HUES48 (cell line): ENCODE measurements at regions not wholly inside any gene's neighbourhood (a gene's known extent, or its start where the extent isn't known, plus 50 kb on each side); places are given as distances from the start of the nearest gene placed in this dataset.

Experiments
- H3K27ac ChIP-seq: one replicate; pipeline ENCODE4 v1.7.0; 2013; ENCODE audit warnings: low read depth, low read length, inconsistent platforms
- H3K27me3 ChIP-seq: 2 replicates; pipeline ENCODE4 v1.6.1; 2013; ENCODE audit warnings: mild to moderate bottlenecking, low read length; ENCODE audit not compliant: control insufficient read depth, insufficient read depth
- H3K36me3 ChIP-seq: 2 replicates; pipeline ENCODE4 v1.6.1; 2013; ENCODE audit warnings: low read length; ENCODE audit not compliant: control insufficient read depth, insufficient read depth
- H3K4me1 ChIP-seq: 2 replicates; pipeline ENCODE4 v1.6.1; 2013; ENCODE audit warnings: mild to moderate bottlenecking, low read length; ENCODE audit not compliant: control insufficient read depth, insufficient read depth
- H3K4me3 ChIP-seq: 2 replicates; pipeline ENCODE4 v1.5.1; 2013; ENCODE audit warnings: mild to moderate bottlenecking, low read depth, low read length
- H3K9ac ChIP-seq: 2 replicates; pipeline ENCODE4 v1.6.1; 2013; ENCODE audit warnings: mild to moderate bottlenecking, low read depth, low read length, moderate library complexity
- H3K9me3 ChIP-seq: 2 replicates; pipeline ENCODE4 v1.6.1; 2013; ENCODE audit warnings: low read length; ENCODE audit not compliant: control insufficient read depth, insufficient read depth

GRCh38 chr4:3833326-3833989 is 67.3 kb downstream of the ADRA2C start:
- H3K4me3 ChIP-seq = no peak overlapping the region
- H3K9me3 ChIP-seq = no peaks in the 10 kb centered on the region
- no peak overlapping the region for H3K9ac ChIP-seq
- no peak overlapping the region for H3K27ac ChIP-seq
- H3K27me3 ChIP-seq = peaks cover 3% of the 10 kb centered on the region; the same call in 1 of the 2 replicates
- H3K36me3 ChIP-seq = no peaks in the 10 kb centered on the region
- H3K4me1 ChIP-seq = peaks cover 31% of the 10 kb centered on the region

DNA sequence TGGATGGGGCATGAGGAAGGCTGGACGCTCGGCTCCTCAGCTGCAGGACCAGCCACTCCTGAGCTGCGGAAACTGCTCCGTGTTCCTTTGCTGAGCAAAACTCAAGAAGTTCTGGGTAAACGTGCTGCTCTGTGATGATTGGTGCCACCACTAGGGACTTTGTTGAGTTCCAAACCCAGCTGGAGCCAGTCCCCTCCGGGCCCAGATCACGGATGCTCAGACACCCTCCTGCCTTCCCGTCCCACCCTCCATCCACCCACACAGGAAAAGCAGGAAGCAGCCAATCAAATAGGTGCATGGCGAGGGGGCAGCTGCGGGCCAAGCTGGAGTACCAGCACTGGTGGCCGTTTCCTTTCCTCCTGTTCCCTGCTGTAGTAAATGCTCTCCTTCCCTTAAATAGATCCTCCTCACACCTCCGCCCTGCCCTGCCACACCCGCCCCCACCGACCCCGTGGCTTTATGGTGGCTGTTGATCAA is 68.0 kb downstream of the ADRA2C start:
- Histone ChIP-seq H3K4me1 (peaks cover 31% of the 10 kb centered on the region), H3K36me3 (no peaks in the 10 kb centered on the region), H3K4me3 (no peak overlapping the region), H3K27ac (no peak overlapping the region), H3K9me3 (no peaks in the 10 kb centered on the region), H3K9ac (no peak overlapping the region), H3K27me3 (peaks cover 3% of the 10 kb centered on the region; the same call in 1 of the 2 replicates)

DNA sequence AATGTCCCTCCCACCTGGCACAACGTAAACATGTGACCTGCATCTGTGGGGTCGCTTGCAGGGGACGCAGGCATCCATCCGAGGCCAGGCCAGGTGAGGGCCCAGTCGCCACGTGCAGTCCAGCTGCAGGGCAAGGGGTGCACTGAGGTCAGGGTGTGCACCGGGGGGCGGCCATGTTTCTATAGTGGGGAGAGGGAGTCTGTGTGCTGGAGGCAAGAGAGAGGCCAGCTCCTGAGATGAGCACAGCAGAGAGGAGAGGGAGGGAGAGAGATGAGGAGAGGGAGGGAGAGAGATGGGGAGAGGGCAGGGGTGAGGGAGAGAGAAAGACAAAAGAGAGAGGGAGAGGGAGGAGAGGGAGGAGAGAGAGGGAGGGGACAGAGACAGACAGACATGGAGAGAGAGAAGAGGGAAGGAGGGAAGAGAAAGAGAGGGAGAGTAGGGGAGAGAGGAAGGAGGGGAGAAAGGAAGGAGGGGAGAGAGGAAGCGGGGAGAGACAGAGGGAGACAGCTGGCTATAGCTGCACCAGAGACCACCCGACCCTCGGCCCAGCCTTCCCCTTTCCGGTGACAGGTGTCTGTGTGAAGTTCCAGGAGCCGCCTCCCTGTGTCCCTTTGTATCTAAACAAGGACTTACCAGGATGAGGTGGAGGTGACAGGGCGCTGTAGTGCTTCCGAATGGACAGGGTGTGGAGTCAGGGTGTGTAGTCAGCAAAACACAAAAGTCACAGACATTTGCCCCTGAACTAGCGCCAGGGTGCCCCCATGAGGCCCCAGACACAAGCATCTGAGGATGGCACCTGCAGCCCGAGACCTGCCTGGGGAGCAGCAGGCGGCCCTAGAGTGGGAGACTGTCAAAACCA is 68.7 kb downstream of the ADRA2C start:
- Histone ChIP-seq H3K27me3 (peaks cover 3% of the 10 kb centered on the region; the same call in 1 of the 2 replicates), H3K36me3 (no peaks in the 10 kb centered on the region), H3K9ac (no peak overlapping the region), H3K27ac (no peak overlapping the region), H3K4me3 (no peak overlapping the region), H3K4me1 (peaks cover 26% of the 10 kb centered on the region), H3K9me3 (no peaks in the 10 kb centered on the region)

GRCh38 chr4:3835527-3836405 is 69.6 kb downstream of the ADRA2C start:
- Histone ChIP-seq H3K4me1 (peaks cover 18% of the 10 kb centered on the region), H3K36me3 (no peaks in the 10 kb centered on the region), H3K9me3 (no peaks in the 10 kb centered on the region), H3K27ac (no peak overlapping the region), H3K9ac (no peak overlapping the region), H3K4me3 (no peak overlapping the region), H3K27me3 (peaks cover 3% of the 10 kb centered on the region; the same call in 1 of the 2 replicates)

- no peaks in the 10 kb centered on the region for H3K36me3 ChIP-seq
- no peak overlapping the region for H3K27ac ChIP-seq
- no peaks in the 10 kb centered on the region for H3K9me3 ChIP-seq
- H3K9ac ChIP-seq = no peak overlapping the region
- H3K27me3 ChIP-seq = peaks cover 3% of the 10 kb centered on the region; the same call in 1 of the 2 replicates
- H3K4me3 ChIP-seq = no peak overlapping the region
- H3K4me1 ChIP-seq = peaks cover 11% of the 10 kb centered on the region
These were observed 70.2 kb downstream of the ADRA2C start for GRCh38 chr4:3836406-3836755.

DNA sequence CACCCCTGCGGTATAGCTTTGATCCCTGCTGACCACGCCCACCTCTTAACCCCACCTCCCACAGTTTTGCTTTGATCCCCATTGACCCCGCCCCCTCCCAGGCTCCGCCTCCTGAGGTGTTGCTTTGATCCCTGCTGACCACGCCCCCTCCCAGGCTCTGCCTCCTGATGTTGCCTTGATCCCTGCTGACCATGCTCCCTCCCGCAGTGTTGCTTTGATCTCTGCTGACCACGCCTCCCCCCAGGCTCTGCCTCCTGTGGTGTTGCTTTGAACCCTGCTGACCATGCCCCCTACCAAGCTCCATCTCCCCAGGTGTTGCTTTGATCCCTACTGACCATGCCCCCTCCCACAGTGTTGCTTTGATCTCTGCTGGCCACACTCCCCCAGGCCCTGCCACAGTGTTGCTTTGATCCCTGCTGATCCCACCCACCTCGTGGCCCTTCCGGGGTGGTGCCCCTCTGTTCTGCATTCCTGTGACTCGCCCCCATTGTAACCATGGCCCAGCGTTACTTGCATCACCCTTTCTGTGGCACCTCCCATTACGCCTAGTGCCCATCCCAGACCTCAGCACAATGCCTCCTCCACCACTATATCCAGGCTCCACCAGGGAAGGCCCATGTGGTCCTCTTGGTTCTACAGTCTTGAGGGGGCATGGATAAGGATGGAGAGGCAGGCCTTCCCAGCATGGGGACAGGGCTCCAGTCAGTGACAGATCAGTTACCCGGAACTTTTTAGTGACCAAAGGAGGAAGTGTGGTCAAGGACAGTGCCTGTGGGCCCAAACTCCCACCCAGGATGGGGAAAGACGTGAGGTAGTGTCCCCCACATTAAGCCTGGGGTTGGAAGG is 70.8 kb downstream of the ADRA2C start:
- no peaks in the 10 kb centered on the region for H3K36me3 ChIP-seq
- peaks cover 3% of the 10 kb centered on the region; the same call in 1 of the 2 replicates for H3K27me3 ChIP-seq
- no peaks in the 10 kb centered on the region for H3K9me3 ChIP-seq
- no peak overlapping the region for H3K27ac ChIP-seq
- peaks cover 11% of the 10 kb centered on the region for H3K4me1 ChIP-seq
- H3K9ac ChIP-seq = no peak overlapping the region
- no peak overlapping the region for H3K4me3 ChIP-seq

DNA sequence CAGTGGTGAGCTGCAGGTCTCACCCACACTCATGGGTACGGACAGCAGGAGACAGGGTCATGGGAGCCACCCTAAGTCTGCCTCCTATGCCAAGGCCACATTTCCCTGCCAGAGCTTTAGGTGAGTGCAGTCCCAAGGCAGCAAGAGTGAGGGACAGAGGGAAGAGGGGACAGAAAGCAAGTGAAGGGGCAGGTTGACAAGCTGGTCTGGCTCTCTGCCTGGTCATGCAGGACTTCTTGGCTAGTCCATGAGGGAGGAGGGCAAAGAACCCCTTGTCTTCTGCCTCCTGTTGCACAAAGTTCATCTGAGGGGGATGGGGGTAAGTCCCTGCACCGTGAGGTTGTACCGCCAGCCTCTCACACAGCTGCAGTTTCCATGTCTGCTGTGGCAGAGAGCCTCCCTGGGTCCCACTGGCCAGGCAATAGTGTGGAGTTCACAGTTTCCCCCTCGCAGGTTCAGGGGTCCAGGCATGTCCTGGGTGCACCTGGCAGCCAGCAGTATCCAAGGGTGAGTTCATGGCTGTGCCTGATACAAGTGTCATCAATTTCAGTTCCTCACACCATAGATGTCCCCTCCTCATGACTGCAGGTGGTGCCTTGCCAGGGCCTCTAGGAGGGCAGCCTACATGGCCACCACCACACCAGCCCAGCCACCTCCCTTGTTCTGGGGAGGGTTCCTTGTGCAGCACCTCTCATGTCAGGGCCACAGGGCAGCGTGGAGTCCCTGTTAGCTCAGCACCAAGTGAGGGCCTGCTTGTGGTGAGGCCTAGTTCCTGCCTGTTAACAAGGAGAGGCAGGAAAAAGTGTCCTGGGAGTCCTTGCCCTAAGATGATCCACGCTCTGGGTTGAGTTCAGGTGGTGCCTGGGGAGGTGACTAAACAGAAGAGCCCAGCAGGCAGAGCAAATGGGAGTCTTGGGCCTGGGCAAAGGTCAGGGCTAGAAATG is 72.5 kb downstream of the ADRA2C start:
- peaks cover 14% of the 10 kb centered on the region for H3K4me1 ChIP-seq
- H3K9ac ChIP-seq = no peak overlapping the region
- no peaks in the 10 kb centered on the region for H3K36me3 ChIP-seq
- no peak overlapping the region for H3K27ac ChIP-seq
- H3K9me3 ChIP-seq = no peaks in the 10 kb centered on the region
- H3K27me3 ChIP-seq = peaks cover 3% of the 10 kb centered on the region; the same call in 1 of the 2 replicates
- H3K4me3 ChIP-seq = no peak overlapping the region

DNA sequence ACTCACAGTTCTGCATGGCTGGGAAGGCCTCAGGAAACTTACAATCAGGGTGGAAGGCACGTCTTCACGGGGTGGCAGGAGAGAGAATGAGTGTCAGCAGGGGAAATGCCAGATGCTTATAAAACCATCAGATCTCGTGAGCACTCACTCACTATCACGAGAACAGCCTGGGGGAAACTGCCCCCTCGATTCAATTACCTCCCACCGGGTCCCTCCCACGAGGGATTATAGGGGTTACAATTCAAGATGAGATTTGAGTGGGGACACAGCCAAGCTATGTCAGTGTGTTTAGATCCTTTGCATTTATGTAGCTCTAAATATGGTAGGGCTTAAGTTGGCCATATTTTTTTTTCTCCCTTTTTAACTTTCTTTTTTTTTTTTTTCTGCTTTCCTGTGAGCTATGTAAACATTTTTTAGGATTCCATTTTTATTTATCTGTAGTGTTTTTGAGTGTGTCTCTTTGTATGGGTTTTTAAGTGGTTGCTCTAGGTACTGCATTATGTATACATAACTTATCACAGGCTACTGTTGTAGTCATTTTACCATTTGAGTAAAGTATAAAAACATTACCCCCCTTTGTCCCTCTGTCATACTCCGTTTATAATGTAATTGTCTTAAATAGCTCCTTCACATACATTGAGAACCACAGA is 79.0 kb downstream of the ADRA2C start:
- no peaks in the 10 kb centered on the region for H3K27me3 ChIP-seq
- 0 out of 2 replicates have a peak, but pooled peaks cover 3% of the 10 kb centered on the region for H3K9me3 ChIP-seq
- H3K4me1 ChIP-seq = peaks cover 3% of the 10 kb centered on the region; the same call in 1 of the 2 replicates
- no peaks in the 10 kb centered on the region for H3K36me3 ChIP-seq
- no peak overlapping the region for H3K9ac ChIP-seq
- no peak overlapping the region for H3K4me3 ChIP-seq
- no peak overlapping the region for H3K27ac ChIP-seq

DNA sequence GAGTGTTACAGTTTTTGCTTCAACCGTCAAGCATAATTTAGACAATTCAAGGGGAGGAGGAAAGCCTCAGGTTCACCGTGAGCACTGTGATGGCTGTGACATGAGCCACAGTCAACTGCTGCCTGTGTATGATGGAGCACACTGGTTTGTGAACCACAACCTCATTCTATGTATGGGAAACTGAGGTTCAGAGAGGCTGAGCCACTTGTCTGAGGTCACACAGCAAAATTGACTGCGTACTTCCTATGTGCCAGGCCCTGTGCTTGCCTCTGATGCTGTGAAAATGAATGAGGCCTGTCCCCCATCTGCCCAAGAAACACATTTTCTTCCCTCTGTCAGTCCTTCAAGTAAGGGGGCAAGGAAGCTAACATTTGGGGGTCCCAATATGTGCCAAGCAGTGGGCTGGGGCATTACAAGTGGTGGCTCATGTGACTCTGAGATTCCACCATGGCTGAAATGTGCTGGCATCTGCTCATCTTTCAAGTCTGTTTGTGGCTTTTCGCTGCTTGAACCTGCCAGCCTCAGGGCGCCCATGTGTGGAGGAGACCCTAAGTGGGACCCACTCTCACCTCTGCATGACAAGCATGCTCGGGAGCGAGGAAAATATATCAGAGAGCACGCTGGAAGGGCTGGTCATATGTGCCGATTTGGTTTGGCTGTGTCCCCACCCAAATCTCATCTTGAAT is 79.7 kb downstream of the ADRA2C start:
- H3K4me3 ChIP-seq = no peak overlapping the region
- no peak overlapping the region for H3K9ac ChIP-seq
- H3K9me3 ChIP-seq = 0 out of 2 replicates have a peak, but pooled peaks cover 5% of the 10 kb centered on the region
- H3K27me3 ChIP-seq = no peaks in the 10 kb centered on the region
- peaks cover 3% of the 10 kb centered on the region; the same call in 1 of the 2 replicates for H3K4me1 ChIP-seq
- H3K36me3 ChIP-seq = no peaks in the 10 kb centered on the region
- H3K27ac ChIP-seq = no peak overlapping the region
